Fibroblast of pulmonary artery (primary cell): ENCODE measurements at regions not wholly inside any gene's neighbourhood (a gene's known extent, or its start where the extent isn't known, plus 50 kb on each side); places are given as distances from the start of the nearest gene placed in this dataset.
A peak's percentile ranks its signal among the peaks of the same experiment; 100 is the strongest.

ENCODE experiments used
- DNase-seq: peaks from one replicate; pipeline ENCODE4 v3.0.0-alpha.2; 2010; ENCODE audit warnings: low read depth
- H3K4me3 ChIP-seq: replicated peaks from 2 replicates; pipeline ENCODE4 v1.5.1; 2011; ENCODE audit warnings: low read depth, mild to moderate bottlenecking, control low read depth, low read length, moderate library complexity
- CTCF ChIP-seq: IDR thresholded peaks from 2 replicates; pipeline ENCODE4 v1.5.1; 2011; ENCODE audit warnings: mild to moderate bottlenecking, control low read depth, low read length, inconsistent platforms; ENCODE audit errors: missing control alignments

GRCh38 chr12:24725616-24726015, 223.3 kb downstream of the BCAT1 start:
- TF ChIP-seq CTCF, result no peak
- no peak for DNase-seq

GRCh38 chr12:24724814-24725213, 224.1 kb downstream of the BCAT1 start:
- no peak for DNase-seq
- TF ChIP-seq CTCF, result no peak
- H3K4me3 ChIP-seq, result no peak overlapping the region

More at GRCh38 chr12:24725616-24726015, 223.3 kb downstream of the BCAT1 start:
- no peak overlapping the region for H3K4me3 ChIP-seq

- no peak for DNase-seq
- no peak overlapping the region for H3K4me3 ChIP-seq
- TF ChIP-seq CTCF, result no peak
These were observed 225.1 kb downstream of the BCAT1 start for GRCh38 chr12:24723759-24724158.

GRCh38 chr12:24721191-24721590, 227.7 kb downstream of the BCAT1 start:
- no peak overlapping the region for H3K4me3 ChIP-seq
- no peak for TF ChIP-seq CTCF
- DNase-seq, result no peak

- TF ChIP-seq CTCF, result no peak
- H3K4me3 ChIP-seq, result no peak overlapping the region
- DNase-seq, result peak; percentile 51
These were observed 229.6 kb downstream of the BCAT1 start for GRCh38 chr12:24719293-24719721.

GRCh38 chr12:24718617-24719016, 230.3 kb downstream of the BCAT1 start:
- no peak overlapping the region for H3K4me3 ChIP-seq
- no peak for TF ChIP-seq CTCF
- no peak for DNase-seq

- no peak for TF ChIP-seq CTCF
These were observed 234.7 kb downstream of the BCAT1 start for GRCh38 chr12:24714237-24714636.

More at GRCh38 chr12:24714237-24714636, 234.7 kb downstream of the BCAT1 start:
- DNase-seq, result no peak
- no peak overlapping the region for H3K4me3 ChIP-seq
